ENCODE measurements at regions not wholly inside any gene's neighbourhood (a gene's known extent, or its start where the extent isn't known, plus 50 kb on each side); places are given as distances from the start of the nearest gene placed in this dataset.

DNA sequence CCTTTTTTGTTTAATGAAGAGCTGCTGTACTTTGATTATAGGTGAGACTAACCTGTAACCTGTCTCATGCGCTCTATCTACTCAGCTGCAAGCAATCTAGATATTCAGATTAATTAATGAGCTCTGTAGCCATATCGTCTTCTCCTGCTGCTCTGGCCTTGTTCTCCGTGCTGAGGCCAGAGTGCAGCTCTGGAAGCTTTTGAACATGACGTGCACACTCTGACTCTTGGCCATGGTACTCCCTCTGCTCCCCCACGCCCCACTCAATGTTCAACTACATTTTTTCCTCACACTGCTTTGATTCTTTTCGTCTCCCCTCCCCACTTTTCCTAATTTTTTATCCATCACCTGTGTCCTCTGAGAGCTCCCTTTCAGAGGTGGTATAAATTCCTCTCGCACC is 751.8 kb downstream of the FGF9 start:
- no peaks in the 10 kb centered on the region for H3K27me3 ChIP-seq (ENCODE audit: control insufficient read depth in 2 of 2, insufficient read depth in 2 of 2, low read length in 2 of 2)
- H3K9me3 ChIP-seq (replicated peaks; ENCODE audit: control insufficient read depth, insufficient read depth, low read depth, low read length) = no peaks in the 10 kb centered on the region
- H2AFZ ChIP-seq (ENCODE audit: low read depth, low read length) = no peak overlapping the region
- H3K27ac ChIP-seq (ENCODE audit: extremely low read depth, low read depth, low read length) = no peak overlapping the region
- no peak overlapping the region for H3K9ac ChIP-seq (ENCODE audit: insufficient read depth in 1 of 2, low read depth in 2 of 2, low read length in 2 of 2)
- H3K4me1 ChIP-seq (replicated peaks in 1 of 2; ENCODE audit: control insufficient read depth in 2 of 2, insufficient read depth in 2 of 2, low read length in 2 of 2) = no peaks in the 10 kb centered on the region
- CTCF ChIA-PET (ENCODE audit: low intra/inter-chr PET ratio) = no interaction called here
- no peaks in the 10 kb centered on the region for H3K9me1 ChIP-seq (ENCODE audit: control insufficient read depth, insufficient read depth, low read length)
- no peaks in the 10 kb centered on the region for H3K79me2 ChIP-seq (ENCODE audit: control insufficient read depth, insufficient read depth, low read length)
- intact Hi-C loops (cut with micrococcal nuclease) (no loop called here), in situ Hi-C loops (cut with MboI) (no loop called here)
- no peak overlapping the region for H3K4me3 ChIP-seq
- BruUV-seq (replicated peaks) = no TSS peak
- no peaks in the 10 kb centered on the region for H4K20me1 ChIP-seq (replicated peaks; ENCODE audit: control insufficient read depth, insufficient read depth, low read length)
- FAIRE-seq (no peak), ATAC-seq (no peak), DNase-seq (ENCODE audit: extremely low read depth in 1 of 4, low spot score in 3 of 4) (no peak)
- no peaks in the 10 kb centered on the region for H3K36me3 ChIP-seq (ENCODE audit: control insufficient read depth, insufficient read depth, low read length)
- TF ChIP-seq, protein P1, sequence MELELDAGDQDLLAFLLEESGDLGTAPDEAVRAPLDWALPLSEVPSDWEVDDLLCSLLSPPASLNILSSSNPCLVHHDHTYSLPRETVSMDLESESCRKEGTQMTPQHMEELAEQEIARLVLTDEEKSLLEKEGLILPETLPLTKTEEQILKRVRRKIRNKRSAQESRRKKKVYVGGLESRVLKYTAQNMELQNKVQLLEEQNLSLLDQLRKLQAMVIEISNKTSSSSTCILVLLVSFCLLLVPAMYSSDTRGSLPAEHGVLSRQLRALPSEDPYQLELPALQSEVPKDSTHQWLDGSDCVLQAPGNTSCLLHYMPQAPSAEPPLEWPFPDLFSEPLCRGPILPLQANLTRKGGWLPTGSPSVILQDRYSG (tag; conservative IDR thresholded peaks at IDR 0.05; ENCODE audit: low read depth) = no peak
- no peak overlapping the region for H3K4me2 ChIP-seq (ENCODE audit: insufficient read depth, low read length)
- POLR2A ChIA-PET = no interaction called here
- WGBS (ENCODE audit: insufficient coverage, low coverage, missing lambda C conversion rate) = 2% methylated on average over 7 of the region's 7 CpGs

DNA sequence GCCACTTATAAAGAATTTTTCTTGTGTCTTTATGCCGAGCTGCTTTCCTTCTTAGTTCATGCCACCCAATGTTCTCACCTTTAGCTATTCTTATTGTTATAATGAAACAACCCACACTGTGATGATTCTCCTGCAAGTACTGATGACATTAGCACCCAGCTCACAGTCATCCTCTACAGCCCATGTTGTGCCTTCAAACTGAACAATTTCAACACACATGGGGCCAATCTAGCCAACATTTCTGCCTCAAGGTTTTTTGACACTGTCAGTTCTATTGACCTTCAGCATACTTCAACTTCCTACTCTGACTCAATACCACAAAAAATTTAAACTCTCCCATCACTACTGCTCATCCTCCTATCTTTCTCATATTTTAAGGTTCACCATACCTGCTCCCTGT is 752.4 kb downstream of the FGF9 start:
- in situ Hi-C loops (cut with MboI) = no loop called here
- H3K9ac ChIP-seq (ENCODE audit: insufficient read depth in 1 of 2, low read depth in 2 of 2, low read length in 2 of 2) = no peak overlapping the region
- H3K79me2 ChIP-seq (ENCODE audit: control insufficient read depth, insufficient read depth, low read length) = no peaks in the 10 kb centered on the region
- no peaks in the 10 kb centered on the region for H3K36me3 ChIP-seq (ENCODE audit: control insufficient read depth, insufficient read depth, low read length)
- H3K9me1 ChIP-seq (ENCODE audit: control insufficient read depth, insufficient read depth, low read length) = no peaks in the 10 kb centered on the region
- no peaks in the 10 kb centered on the region for H3K9me3 ChIP-seq (replicated peaks; ENCODE audit: control insufficient read depth, insufficient read depth, low read depth, low read length)
- no TSS peak for BruUV-seq (replicated peaks)
- CTCF ChIA-PET (ENCODE audit: low intra/inter-chr PET ratio) = no interaction called here
- H4K20me1 ChIP-seq (replicated peaks; ENCODE audit: control insufficient read depth, insufficient read depth, low read length) = no peaks in the 10 kb centered on the region
- intact Hi-C loops (cut with micrococcal nuclease) = no loop called here
- POLR2A ChIA-PET = no interaction called here
- DNase-seq (ENCODE audit: extremely low read depth in 1 of 4, low spot score in 3 of 4) = no peak
- H3K4me2 ChIP-seq (ENCODE audit: insufficient read depth, low read length) = no peak overlapping the region
- no peak for ATAC-seq
- no peak overlapping the region for H3K27ac ChIP-seq (ENCODE audit: extremely low read depth, low read depth, low read length)
- H3K27me3 ChIP-seq (ENCODE audit: control insufficient read depth in 2 of 2, insufficient read depth in 2 of 2, low read length in 2 of 2) = no peaks in the 10 kb centered on the region
- H2AFZ ChIP-seq (ENCODE audit: low read depth, low read length) = no peak overlapping the region
- H3K4me1 ChIP-seq (replicated peaks in 1 of 2; ENCODE audit: control insufficient read depth in 2 of 2, insufficient read depth in 2 of 2, low read length in 2 of 2) = no peaks in the 10 kb centered on the region
- FAIRE-seq = no peak
- H3K4me3 ChIP-seq = no peak overlapping the region
- 0% methylated on average over 1 of the region's 1 CpG for WGBS (ENCODE audit: insufficient coverage, low coverage, missing lambda C conversion rate)
- TF ChIP-seq ZNF644 (tag; IDR thresholded peaks at IDR 0.05; ENCODE audit: low read depth) (no peak), HMGN3 (IDR thresholded peaks at IDR 0.05; ENCODE audit: borderline replicate concordance, extremely low read depth, insufficient read length, low read depth, low read length) (no peak), HDAC1 (IDR thresholded peaks at IDR 0.05) (no peak), MECOM (CRISPR knock-in tag; IDR thresholded peaks at IDR 0.05) (no peak), ARID2 (IDR thresholded peaks at IDR 0.05) (no peak), TCF3 (CRISPR knock-in tag; IDR thresholded peaks at IDR 0.05) (no peak), ZSCAN29 (IDR thresholded peaks at IDR 0.05) (no peak), TCF7L2 (IDR thresholded peaks at IDR 0.05; ENCODE audit: low read depth, low read length) (no peak), ZNF707 (CRISPR knock-in tag; conservative IDR thresholded peaks at IDR 0.05) (no peak)
- TF ChIP-seq, protein P2, sequence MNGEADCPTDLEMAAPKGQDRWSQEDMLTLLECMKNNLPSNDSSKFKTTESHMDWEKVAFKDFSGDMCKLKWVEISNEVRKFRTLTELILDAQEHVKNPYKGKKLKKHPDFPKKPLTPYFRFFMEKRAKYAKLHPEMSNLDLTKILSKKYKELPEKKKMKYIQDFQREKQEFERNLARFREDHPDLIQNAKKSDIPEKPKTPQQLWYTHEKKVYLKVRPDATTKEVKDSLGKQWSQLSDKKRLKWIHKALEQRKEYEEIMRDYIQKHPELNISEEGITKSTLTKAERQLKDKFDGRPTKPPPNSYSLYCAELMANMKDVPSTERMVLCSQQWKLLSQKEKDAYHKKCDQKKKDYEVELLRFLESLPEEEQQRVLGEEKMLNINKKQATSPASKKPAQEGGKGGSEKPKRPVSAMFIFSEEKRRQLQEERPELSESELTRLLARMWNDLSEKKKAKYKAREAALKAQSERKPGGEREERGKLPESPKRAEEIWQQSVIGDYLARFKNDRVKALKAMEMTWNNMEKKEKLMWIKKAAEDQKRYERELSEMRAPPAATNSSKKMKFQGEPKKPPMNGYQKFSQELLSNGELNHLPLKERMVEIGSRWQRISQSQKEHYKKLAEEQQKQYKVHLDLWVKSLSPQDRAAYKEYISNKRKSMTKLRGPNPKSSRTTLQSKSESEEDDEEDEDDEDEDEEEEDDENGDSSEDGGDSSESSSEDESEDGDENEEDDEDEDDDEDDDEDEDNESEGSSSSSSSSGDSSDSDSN (IDR thresholded peaks at IDR 0.05; ENCODE audit: borderline replicate concordance in 1 of 2, low read depth in 2 of 2, low read length in 2 of 2) = no peak
- TF ChIP-seq, protein P3, sequence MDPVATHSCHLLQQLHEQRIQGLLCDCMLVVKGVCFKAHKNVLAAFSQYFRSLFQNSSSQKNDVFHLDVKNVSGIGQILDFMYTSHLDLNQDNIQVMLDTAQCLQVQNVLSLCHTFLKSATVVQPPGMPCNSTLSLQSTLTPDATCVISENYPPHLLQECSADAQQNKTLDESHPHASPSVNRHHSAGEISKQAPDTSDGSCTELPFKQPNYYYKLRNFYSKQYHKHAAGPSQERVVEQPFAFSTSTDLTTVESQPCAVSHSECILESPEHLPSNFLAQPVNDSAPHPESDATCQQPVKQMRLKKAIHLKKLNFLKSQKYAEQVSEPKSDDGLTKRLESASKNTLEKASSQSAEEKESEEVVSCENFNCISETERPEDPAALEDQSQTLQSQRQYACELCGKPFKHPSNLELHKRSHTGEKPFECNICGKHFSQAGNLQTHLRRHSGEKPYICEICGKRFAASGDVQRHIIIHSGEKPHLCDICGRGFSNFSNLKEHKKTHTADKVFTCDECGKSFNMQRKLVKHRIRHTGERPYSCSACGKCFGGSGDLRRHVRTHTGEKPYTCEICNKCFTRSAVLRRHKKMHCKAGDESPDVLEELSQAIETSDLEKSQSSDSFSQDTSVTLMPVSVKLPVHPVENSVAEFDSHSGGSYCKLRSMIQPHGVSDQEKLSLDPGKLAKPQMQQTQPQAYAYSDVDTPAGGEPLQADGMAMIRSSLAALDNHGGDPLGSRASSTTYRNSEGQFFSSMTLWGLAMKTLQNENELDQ (CRISPR knock-in tag; IDR thresholded peaks at IDR 0.05; ENCODE audit: borderline replicate concordance) = no peak
